GM18951 (cell line): ENCODE measurements at regions not wholly inside any gene's neighbourhood (a gene's known extent, or its start where the extent isn't known, plus 50 kb on each side); places are given as distances from the start of the nearest gene placed in this dataset.

ENCODE experiments used
- POLR2A ChIP-seq: IDR thresholded peaks from 4 replicates; pipeline ENCODE4 v1.6.1; 2011; ENCODE audit warnings: mild to moderate bottlenecking; ENCODE audit not compliant: insufficient read length, insufficient read depth; ENCODE audit errors: extremely low read depth
- in situ Hi-C: fragments of 300-500 bp; cut with MboI; formaldehyde crosslinking; loops from one replicate; pipeline ENCODE4 v1.12.0; 2022; ENCODE audit warnings: low sequenced_read_pairs, mixed read lengths, inconsistent platforms; ENCODE audit not compliant: unreplicated experiment

DNA sequence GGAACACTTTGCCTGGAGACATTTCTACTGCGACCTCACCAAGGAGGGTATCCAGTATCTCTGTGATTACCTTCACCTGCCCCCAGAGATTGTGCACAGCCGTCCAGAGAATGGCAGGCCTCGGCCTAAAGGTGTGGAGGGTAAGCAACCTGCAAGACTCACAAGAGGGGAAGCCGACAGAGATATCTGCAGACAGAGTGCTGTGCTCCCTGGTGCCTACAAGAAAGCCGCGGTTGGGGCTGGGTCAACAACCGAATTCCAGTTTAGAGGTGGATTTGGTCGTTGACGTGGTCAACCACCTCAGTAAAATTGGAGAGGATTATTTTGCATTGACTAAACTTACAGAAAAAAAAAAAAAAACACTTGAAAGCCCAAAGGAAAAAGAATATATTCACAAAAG lies 107.8 kb upstream of the ISL1 start:
- TF ChIP-seq POLR2A: no peak
- in situ Hi-C loops: no loop called here

DNA sequence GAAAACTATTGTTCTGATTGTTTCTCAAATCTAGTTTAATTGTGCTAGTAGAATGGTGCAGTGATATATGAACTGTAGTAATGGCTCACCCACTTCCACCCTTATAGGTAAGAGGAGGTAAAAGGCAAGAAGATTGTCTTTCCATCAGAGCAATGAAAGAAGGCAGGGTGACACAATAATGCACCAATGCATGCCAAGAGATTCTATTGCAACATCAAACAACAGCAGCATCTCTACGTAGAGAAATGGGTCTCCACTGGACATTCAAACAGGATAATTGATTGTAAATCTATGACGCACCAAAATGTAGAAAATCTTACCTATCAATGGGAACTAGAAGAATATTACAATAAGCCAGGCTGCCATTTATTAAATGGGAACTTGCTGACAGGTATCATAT lies 107.0 kb upstream of the ISL1 start:
- no peak for TF ChIP-seq POLR2A
- in situ Hi-C loops: no loop called here

DNA sequence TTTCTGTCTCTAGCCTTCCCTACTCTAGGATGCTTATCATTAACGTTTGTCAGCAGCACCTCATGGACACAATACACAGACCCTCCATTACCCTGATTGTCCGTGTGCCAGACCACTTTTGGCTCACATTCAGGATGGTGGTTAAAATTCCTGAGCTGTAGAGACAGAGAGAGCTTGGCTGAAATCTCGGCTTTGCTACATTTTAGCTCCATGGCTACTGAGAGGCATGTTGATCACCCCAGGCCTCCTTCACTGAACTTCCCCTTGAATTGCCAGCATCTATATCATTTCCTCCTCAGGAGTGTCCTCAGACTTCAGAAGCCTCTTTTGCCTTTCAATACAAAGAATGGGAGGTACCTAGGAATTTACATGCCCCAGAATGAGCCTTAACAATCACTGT lies 104.7 kb upstream of the ISL1 start:
- no peak for TF ChIP-seq POLR2A
- in situ Hi-C loops: no loop called here

DNA sequence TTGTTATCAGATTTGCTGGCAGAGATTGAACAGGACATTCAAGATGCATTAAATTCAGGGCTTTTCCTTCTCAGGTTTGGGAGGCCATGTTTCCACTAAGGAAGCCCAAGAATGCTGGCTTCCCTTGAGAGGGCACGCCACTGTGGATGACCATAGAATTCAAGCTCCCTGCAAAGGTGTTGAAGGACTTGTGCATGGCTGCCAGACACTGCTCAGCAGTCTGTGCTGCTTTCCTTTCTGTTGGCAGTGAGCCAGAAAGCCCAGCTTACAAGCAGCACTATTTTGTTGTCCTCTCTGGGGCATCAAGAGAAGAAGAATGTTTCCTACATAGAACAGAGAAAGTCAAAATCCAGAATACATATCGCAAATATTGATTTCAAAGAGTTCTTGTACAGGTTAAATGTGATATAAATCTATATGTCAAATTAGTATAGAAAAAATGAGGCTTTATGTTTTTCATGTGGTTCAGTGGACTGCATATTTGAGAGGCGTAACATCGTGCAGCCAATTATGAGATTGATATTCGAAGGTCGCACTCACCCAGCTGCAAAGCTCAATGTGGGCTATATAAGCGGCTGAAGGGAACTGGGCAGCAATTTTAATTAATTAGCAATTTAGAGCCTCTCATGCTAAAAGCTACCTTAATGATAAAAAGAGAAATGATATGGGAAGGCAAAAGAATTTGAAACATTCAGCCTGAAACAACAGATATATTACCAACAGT lies 103.1 kb upstream of the ISL1 start:
- in situ Hi-C loops: no loop called here
- TF ChIP-seq POLR2A: no peak

DNA sequence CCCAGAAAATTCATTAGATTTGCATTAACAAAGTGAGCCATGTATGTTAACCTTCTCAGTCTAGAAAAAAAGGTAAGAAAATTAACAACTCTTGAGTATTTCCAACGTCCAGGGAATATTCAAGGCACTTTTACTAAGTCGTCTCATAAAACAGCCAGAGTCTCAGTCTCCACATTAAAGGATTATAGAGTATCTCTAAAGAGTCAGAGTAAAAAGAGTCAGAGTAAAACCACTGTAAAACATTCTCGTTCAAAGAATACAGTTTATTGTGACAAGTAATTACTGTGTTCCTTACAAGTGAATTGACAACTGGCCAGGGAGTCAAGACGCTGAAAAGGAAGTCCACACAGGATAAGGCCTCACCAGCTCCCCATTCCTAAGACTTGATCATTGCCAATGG lies 97.2 kb upstream of the ISL1 start:
- TF ChIP-seq POLR2A: no peak
- in situ Hi-C loops: no loop called here

DNA sequence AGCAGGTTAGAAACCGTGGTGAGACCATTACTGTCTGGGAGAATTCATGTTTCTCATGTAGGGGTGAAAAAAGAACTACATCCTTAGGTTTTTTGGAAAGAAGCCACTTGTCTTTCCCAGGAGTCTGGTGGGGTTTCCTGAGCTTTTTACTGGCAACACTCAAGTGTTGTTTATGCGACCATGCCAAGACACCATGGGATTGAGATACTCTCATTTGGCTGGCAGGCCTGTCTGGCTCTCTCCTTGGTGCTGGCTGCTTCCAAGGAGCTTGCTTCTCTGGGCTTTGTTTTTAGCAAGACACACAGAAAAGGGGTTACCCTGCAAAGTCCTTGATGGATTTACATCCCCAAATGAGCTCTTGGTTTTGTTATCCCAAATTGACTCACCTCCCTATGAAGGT lies 80.9 kb upstream of the ISL1 start:
- in situ Hi-C loops: no loop called here
- TF ChIP-seq POLR2A: no peak

DNA sequence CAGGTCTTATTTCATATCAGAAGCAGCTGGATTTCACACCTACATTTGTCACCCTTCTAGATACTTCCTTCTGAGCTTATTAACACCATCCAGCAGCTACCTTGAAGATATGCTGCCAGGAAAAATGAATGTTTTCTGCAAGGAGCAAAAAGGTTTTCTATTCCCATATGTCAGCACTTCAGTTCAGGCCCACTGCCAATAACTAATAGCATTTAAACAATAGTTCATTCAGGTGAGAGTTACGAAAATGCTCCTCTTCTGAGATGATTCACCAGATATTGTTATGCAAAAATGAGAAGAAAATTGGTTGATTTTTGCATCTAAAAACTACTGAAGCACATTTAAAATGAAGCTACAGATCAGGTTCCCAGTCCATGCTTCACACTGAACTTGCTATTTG lies 56.4 kb upstream of the ISL1 start:
- in situ Hi-C loops: no loop called here
- no peak for TF ChIP-seq POLR2A
